H1 (cell line): ENCODE measurements at regions not wholly inside any gene's neighbourhood (a gene's known extent, or its start where the extent isn't known, plus 50 kb on each side); places are given as distances from the start of the nearest gene placed in this dataset.

ENCODE experiments used
- BCL11A ChIP-seq, 2 experiments: IDR thresholded peaks; one replicate each; pipeline ENCODE4 v1.6.1; 2011; ENCODE audit warnings: low read depth in 2 of 2, low read length in 2 of 2, mild to moderate bottlenecking in 2 of 2
- BRCA1 ChIP-seq: IDR thresholded peaks from 2 replicates; pipeline ENCODE4 v1.6.1; 2012; ENCODE audit warnings: low read depth, low read length, improper control_type of control experiment
- CHD7 ChIP-seq: fragments of 300-600 bp; sonication (generic); IDR thresholded peaks from 2 replicates; pipeline ENCODE4 v1.7.1; 2012; ENCODE audit warnings: low read length, moderate library complexity, mild to moderate bottlenecking, inconsistent platforms; ENCODE audit not compliant: insufficient replicate concordance
- CTBP2 ChIP-seq: IDR thresholded peaks from 2 replicates; pipeline ENCODE4 v1.7.0; 2011; ENCODE audit warnings: borderline replicate concordance, mild to moderate bottlenecking, moderate library complexity, mixed read lengths, low read length; ENCODE audit not compliant: insufficient read depth, insufficient read length
- GTF2F1 ChIP-seq: IDR thresholded peaks from 2 replicates; pipeline ENCODE4 v1.6.1; 2012; ENCODE audit warnings: low read depth, low read length, improper control_type of control experiment, borderline replicate concordance
- MAX ChIP-seq: IDR thresholded peaks from 2 replicates; pipeline ENCODE4 v1.6.1; 2012; ENCODE audit warnings: inconsistent platforms
- SIRT6 ChIP-seq: IDR thresholded peaks from one replicate; pipeline ENCODE4 v1.7.1; 2012; ENCODE audit warnings: low read length, inconsistent platforms
- SUZ12 ChIP-seq: fragments of 200-600 bp; sonication (generic); IDR thresholded peaks from 2 replicates; pipeline ENCODE4 v1.6.1; 2012; ENCODE audit warnings: mild to moderate bottlenecking, inconsistent platforms, low read length, moderate library complexity, mixed read lengths
- TEAD4 ChIP-seq: IDR thresholded peaks from 2 replicates; pipeline ENCODE4 v1.6.1; 2012; ENCODE audit warnings: low read depth, low read length, inconsistent platforms, mixed read lengths
- TF ChIP-seq, protein P1 (sequence below), 3 experiments: IDR thresholded peaks; 1 replicate in 2 of 3; 2 replicates in 1 of 3; pipeline versions ENCODE4 v1.5.1 to v1.6.1; 2011; ENCODE audit warnings: low read length in 3 of 3, mild to moderate bottlenecking in 3 of 3, inconsistent platforms in 2 of 3, low read depth in 1 of 3, moderate library complexity in 1 of 3; ENCODE audit not compliant: insufficient read depth in 1 of 3; ENCODE audit errors: control extremely low read depth in 1 of 3

GRCh38 chr18:78477840-78478239 is 501.8 kb upstream of the SALL3 start (continued):
- TF ChIP-seq CHD7 (no peak), MAX (no peak), CTBP2 (no peak), BRCA1 (no peak), BCL11A (IDR thresholded peaks at IDR 0.05; ENCODE audit: low read depth in 2 of 2, low read length in 2 of 2) (no peak), TEAD4 (no peak), SUZ12 (no peak), SIRT6 (no peak), GTF2F1 (no peak)
- TF ChIP-seq, protein P1, sequence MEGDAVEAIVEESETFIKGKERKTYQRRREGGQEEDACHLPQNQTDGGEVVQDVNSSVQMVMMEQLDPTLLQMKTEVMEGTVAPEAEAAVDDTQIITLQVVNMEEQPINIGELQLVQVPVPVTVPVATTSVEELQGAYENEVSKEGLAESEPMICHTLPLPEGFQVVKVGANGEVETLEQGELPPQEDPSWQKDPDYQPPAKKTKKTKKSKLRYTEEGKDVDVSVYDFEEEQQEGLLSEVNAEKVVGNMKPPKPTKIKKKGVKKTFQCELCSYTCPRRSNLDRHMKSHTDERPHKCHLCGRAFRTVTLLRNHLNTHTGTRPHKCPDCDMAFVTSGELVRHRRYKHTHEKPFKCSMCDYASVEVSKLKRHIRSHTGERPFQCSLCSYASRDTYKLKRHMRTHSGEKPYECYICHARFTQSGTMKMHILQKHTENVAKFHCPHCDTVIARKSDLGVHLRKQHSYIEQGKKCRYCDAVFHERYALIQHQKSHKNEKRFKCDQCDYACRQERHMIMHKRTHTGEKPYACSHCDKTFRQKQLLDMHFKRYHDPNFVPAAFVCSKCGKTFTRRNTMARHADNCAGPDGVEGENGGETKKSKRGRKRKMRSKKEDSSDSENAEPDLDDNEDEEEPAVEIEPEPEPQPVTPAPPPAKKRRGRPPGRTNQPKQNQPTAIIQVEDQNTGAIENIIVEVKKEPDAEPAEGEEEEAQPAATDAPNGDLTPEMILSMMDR (IDR thresholded peaks at IDR 0.05; ENCODE audit: control extremely low read depth in 1 of 3, insufficient read depth in 1 of 3, low read depth in 1 of 3, low read length in 3 of 3), result no peak
